BLaER1 (cell line): ENCODE measurements at regions not wholly inside any gene's neighbourhood (a gene's known extent, or its start where the extent isn't known, plus 50 kb on each side); places are given as distances from the start of the nearest gene placed in this dataset.

Experiments
- H3K27ac ChIP-seq: shearing (Covaris generic); formaldehyde crosslinking; 2 replicates; pipeline ENCODE4 v1.8.1; 2022
- H3K27me3 ChIP-seq: shearing (Covaris generic); formaldehyde crosslinking; 2 replicates; pipeline ENCODE4 v1.8.1; 2022
- H3K36me3 ChIP-seq: shearing (Covaris generic); formaldehyde crosslinking; 2 replicates; pipeline ENCODE4 v1.8.1; 2022
- H3K4me1 ChIP-seq: shearing (Covaris generic); formaldehyde crosslinking; 2 replicates; pipeline ENCODE4 v1.8.1; 2022
- H3K4me2 ChIP-seq: shearing (Covaris generic); formaldehyde crosslinking; 2 replicates; pipeline ENCODE4 v1.8.1; 2022
- H3K4me3 ChIP-seq: shearing (Covaris generic); formaldehyde crosslinking; 2 replicates; pipeline ENCODE4 v1.8.1; 2022
- H3K9ac ChIP-seq: shearing (Covaris generic); formaldehyde crosslinking; 2 replicates; pipeline ENCODE4 v1.8.1; 2022
- H3K9me3 ChIP-seq: shearing (Covaris generic); formaldehyde crosslinking; 2 replicates; pipeline ENCODE4 v1.8.1; 2022
- H4K20me1 ChIP-seq: shearing (Covaris generic); formaldehyde crosslinking; 2 replicates; pipeline ENCODE4 v1.8.1; 2022
- Cebpa-rat ChIP-seq: shearing (Covaris generic); IDR thresholded peaks from 2 replicates; pipeline ENCODE4 v1.8.1; 2022

GRCh38 chr12:92035477-92035876, 110.2 kb downstream of the BTG1 start:
- peaks cover 76% of the 10 kb centered on the region for H3K4me1 ChIP-seq
- H3K4me3 ChIP-seq, result no peak overlapping the region
- no peaks in the 10 kb centered on the region for H3K9me3 ChIP-seq
- no peak overlapping the region for H3K9ac ChIP-seq
- no peaks in the 10 kb centered on the region for H3K36me3 ChIP-seq
- no peaks in the 10 kb centered on the region for H4K20me1 ChIP-seq
- no peaks in the 10 kb centered on the region for H3K27me3 ChIP-seq
- no peak for TF ChIP-seq Cebpa-rat
- H3K4me2 ChIP-seq, result peak overlapping the region; percentile 72
- H3K27ac ChIP-seq, result peak overlapping the region; percentile 47; the same call in 1 of the 2 replicates

- no peaks in the 10 kb centered on the region for H3K36me3 ChIP-seq
- H3K4me3 ChIP-seq, result peak overlapping the region; percentile 36; the same call in 1 of the 2 replicates
- H4K20me1 ChIP-seq, result no peaks in the 10 kb centered on the region
- no peak for TF ChIP-seq Cebpa-rat
- H3K9ac ChIP-seq, result no peak overlapping the region
- H3K4me1 ChIP-seq, result peaks cover 82% of the 10 kb centered on the region
- peak overlapping the region; percentile 72 for H3K4me2 ChIP-seq
- H3K9me3 ChIP-seq, result no peaks in the 10 kb centered on the region
- peak overlapping the region; percentile 47; the same call in 1 of the 2 replicates for H3K27ac ChIP-seq
- H3K27me3 ChIP-seq, result no peaks in the 10 kb centered on the region
Measured at GRCh38 chr12:92034858-92035401, 110.7 kb downstream of the BTG1 start.

- Histone ChIP-seq H4K20me1 (no peaks in the 10 kb centered on the region), H3K4me3 (no peak overlapping the region), H3K27me3 (no peaks in the 10 kb centered on the region), H3K4me1 (peaks cover 89% of the 10 kb centered on the region), H3K27ac (peak overlapping the region; percentile 24; the same call in 1 of the 2 replicates), H3K4me2 (peak overlapping the region; percentile 72), H3K9me3 (no peaks in the 10 kb centered on the region), H3K36me3 (no peaks in the 10 kb centered on the region), H3K9ac (no peak overlapping the region)
- TF ChIP-seq Cebpa-rat, result no peak
Measured at GRCh38 chr12:92034083-92034482, 111.6 kb downstream of the BTG1 start.

- no peak overlapping the region for H3K9ac ChIP-seq
- H4K20me1 ChIP-seq, result no peaks in the 10 kb centered on the region
- no peaks in the 10 kb centered on the region for H3K9me3 ChIP-seq
- no peak for TF ChIP-seq Cebpa-rat
- H3K4me1 ChIP-seq, result peaks cover 78% of the 10 kb centered on the region
- no peak overlapping the region for H3K27ac ChIP-seq
- H3K4me2 ChIP-seq, result peak overlapping the region; percentile 72; the same call in 1 of the 2 replicates
- no peaks in the 10 kb centered on the region for H3K36me3 ChIP-seq
- H3K27me3 ChIP-seq, result no peaks in the 10 kb centered on the region
- no peak overlapping the region for H3K4me3 ChIP-seq
Measured at GRCh38 chr12:92032965-92033364, 112.7 kb downstream of the BTG1 start.

- TF ChIP-seq Cebpa-rat, result no peak
- Histone ChIP-seq H3K4me2 (peak overlapping the region; percentile 72), H3K4me1 (peaks cover 76% of the 10 kb centered on the region), H3K27ac (no peak overlapping the region), H3K9me3 (no peaks in the 10 kb centered on the region), H4K20me1 (no peaks in the 10 kb centered on the region), H3K9ac (no peak overlapping the region), H3K27me3 (no peaks in the 10 kb centered on the region), H3K4me3 (no peak overlapping the region), H3K36me3 (no peaks in the 10 kb centered on the region)
Measured at GRCh38 chr12:92032101-92032500, 113.5 kb downstream of the BTG1 start.

GRCh38 chr12:92030618-92031017, 115.0 kb downstream of the BTG1 start:
- Histone ChIP-seq H3K36me3 (no peaks in the 10 kb centered on the region), H3K4me3 (no peak overlapping the region), H3K27ac (peak overlapping the region; percentile 14; the same call in 1 of the 2 replicates), H4K20me1 (no peaks in the 10 kb centered on the region), H3K27me3 (no peaks in the 10 kb centered on the region), H3K9ac (no peak overlapping the region), H3K4me2 (peak overlapping the region; percentile 59), H3K9me3 (no peaks in the 10 kb centered on the region), H3K4me1 (peaks cover 61% of the 10 kb centered on the region)
- TF ChIP-seq Cebpa-rat, result no peak

GRCh38 chr12:92029902-92030586, 115.6 kb downstream of the BTG1 start:
- peak overlapping the region; percentile 14; the same call in 1 of the 2 replicates for H3K27ac ChIP-seq
- H3K27me3 ChIP-seq, result no peaks in the 10 kb centered on the region
- no peaks in the 10 kb centered on the region for H3K9me3 ChIP-seq
- peak overlapping the region; percentile 59 for H3K4me2 ChIP-seq
- H3K9ac ChIP-seq, result no peak overlapping the region
- TF ChIP-seq Cebpa-rat, result no peak
- H3K4me3 ChIP-seq, result no peak overlapping the region
- H3K36me3 ChIP-seq, result no peaks in the 10 kb centered on the region
- no peaks in the 10 kb centered on the region for H4K20me1 ChIP-seq
- peaks cover 55% of the 10 kb centered on the region for H3K4me1 ChIP-seq

GRCh38 chr12:92029136-92029535, 116.5 kb downstream of the BTG1 start:
- Histone ChIP-seq H3K4me1 (peaks cover 46% of the 10 kb centered on the region), H3K9me3 (no peaks in the 10 kb centered on the region), H3K4me2 (no peak overlapping the region), H3K9ac (no peak overlapping the region), H3K27me3 (no peaks in the 10 kb centered on the region), H3K36me3 (no peaks in the 10 kb centered on the region), H3K4me3 (no peak overlapping the region), H3K27ac (no peak overlapping the region), H4K20me1 (no peaks in the 10 kb centered on the region)
- no peak for TF ChIP-seq Cebpa-rat

- Histone ChIP-seq H3K4me1 (peaks cover 38% of the 10 kb centered on the region), H3K4me2 (no peak overlapping the region), H3K36me3 (no peaks in the 10 kb centered on the region), H3K9ac (no peak overlapping the region), H3K9me3 (no peaks in the 10 kb centered on the region), H3K4me3 (no peak overlapping the region), H4K20me1 (no peaks in the 10 kb centered on the region), H3K27ac (no peak overlapping the region), H3K27me3 (no peaks in the 10 kb centered on the region)
- no peak for TF ChIP-seq Cebpa-rat
Measured at GRCh38 chr12:92028441-92028709, 117.3 kb downstream of the BTG1 start.

- Histone ChIP-seq H3K9me3 (no peaks in the 10 kb centered on the region), H4K20me1 (no peaks in the 10 kb centered on the region), H3K9ac (no peak overlapping the region), H3K4me2 (no peak overlapping the region), H3K36me3 (no peaks in the 10 kb centered on the region), H3K4me1 (peaks cover 33% of the 10 kb centered on the region), H3K4me3 (no peak overlapping the region), H3K27me3 (no peaks in the 10 kb centered on the region), H3K27ac (no peak overlapping the region)
- TF ChIP-seq Cebpa-rat, result no peak
Measured at GRCh38 chr12:92027701-92028440, 117.8 kb downstream of the BTG1 start.
